Ishikawa (cell line): ENCODE measurements at regions not wholly inside any gene's neighbourhood (a gene's known extent, or its start where the extent isn't known, plus 50 kb on each side); places are given as distances from the start of the nearest gene placed in this dataset.

Experiments
- CEBPB ChIP-seq: IDR thresholded peaks from 2 replicates; pipeline ENCODE4 v1.6.1; 2012
- EGR1 ChIP-seq: IDR thresholded peaks from 2 replicates; pipeline ENCODE4 v1.6.1; 2012
- MAX ChIP-seq: IDR thresholded peaks from 2 replicates; pipeline ENCODE4 v1.6.1; 2012
- USF1 ChIP-seq: IDR thresholded peaks from 2 replicates; pipeline ENCODE4 v1.6.1; 2012

- no peak for TF ChIP-seq EGR1
- no peak for TF ChIP-seq CEBPB
- no peak for TF ChIP-seq MAX
- TF ChIP-seq USF1 = no peak
Observed at GRCh38 chr13:22789916-22790315, 390.9 kb upstream of the SGCG start.
